Superior temporal gyrus (tissue), 1 donor: ENCODE measurements at regions not wholly inside any gene's neighbourhood (a gene's known extent, or its start where the extent isn't known, plus 50 kb on each side); places are given as distances from the start of the nearest gene placed in this dataset.
A peak's percentile ranks its signal among the peaks of the same experiment; 100 is the strongest.
"Not testable (repeated sequence)": the region's sequence is repeated elsewhere in the genome, so short reads cannot be mapped to it uniquely, and the experiment has no call there.

Source experiments
- DNase-seq: peaks from one replicate; pipeline ENCODE4 v3.0.0-alpha.2; 2016; ENCODE audit errors: extremely low spot score

DNA sequence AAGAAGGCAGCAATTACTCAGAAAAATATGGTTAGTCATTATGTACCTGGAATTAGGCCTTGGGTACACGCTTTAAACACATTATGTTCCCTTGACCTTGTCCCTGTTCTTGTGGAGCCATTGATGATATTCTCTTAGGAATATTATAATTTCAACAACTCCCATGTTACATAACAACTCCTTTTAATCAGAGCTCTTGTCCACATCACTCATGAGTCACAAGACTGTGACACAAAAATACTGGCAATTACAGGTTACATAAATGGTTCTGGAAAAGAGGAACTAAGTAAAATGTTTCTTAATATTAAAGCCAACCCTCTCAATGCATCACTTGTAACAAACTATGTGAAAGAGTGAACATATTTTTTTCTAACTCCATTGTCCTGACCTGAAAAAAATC lies 143.8 kb upstream of the PCLO start:
- no peak for DNase-seq

- DNase-seq = no peak
These were observed 142.3 kb upstream of the PCLO start for GRCh38 chr7:83305027-83305426.

DNA sequence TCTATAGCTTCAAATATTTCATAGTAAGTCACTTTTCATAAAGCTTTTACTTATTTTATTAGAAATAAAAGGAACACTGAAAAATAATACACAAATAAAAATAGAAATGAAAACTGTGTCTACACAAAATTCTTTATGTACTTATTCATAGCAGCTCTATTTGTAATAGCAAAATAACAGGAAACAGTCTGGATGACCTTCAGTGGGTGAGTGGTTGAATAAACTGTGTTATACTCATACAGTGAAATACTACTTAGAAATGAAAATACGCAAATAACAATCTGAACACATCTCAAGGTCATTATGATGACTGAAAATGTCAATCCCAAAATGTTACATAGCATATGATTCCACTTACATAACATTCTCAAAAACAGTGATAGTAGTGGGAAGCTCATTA lies 138.7 kb upstream of the PCLO start:
- no peak for DNase-seq

- no peak for DNase-seq
These were observed 127.5 kb upstream of the PCLO start for GRCh38 chr7:83290211-83290610.

- DNase-seq = no peak
These were observed 126.8 kb upstream of the PCLO start for GRCh38 chr7:83289419-83289993.

DNA sequence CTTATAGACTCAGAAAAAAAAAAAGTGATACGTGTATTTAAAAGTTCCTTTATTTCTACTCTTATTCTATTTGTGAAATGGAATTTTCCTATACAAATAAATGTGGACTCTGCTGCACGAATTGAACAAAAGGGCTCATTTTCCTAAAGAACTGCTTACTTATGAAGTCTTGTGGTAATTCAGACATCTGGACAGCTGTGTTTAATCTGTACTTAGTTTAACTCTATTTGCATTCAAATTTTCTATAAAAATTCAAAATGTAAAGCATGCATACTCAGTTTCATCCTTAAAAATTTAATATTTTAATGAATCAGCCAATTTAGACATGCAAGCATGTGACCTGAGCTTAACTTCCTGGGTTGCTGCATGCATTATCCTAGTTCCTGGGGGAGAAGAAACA lies 118.0 kb upstream of the PCLO start:
- no peak for DNase-seq

- DNase-seq = no peak
These were observed 113.6 kb upstream of the PCLO start for GRCh38 chr7:83276250-83276649.

DNA sequence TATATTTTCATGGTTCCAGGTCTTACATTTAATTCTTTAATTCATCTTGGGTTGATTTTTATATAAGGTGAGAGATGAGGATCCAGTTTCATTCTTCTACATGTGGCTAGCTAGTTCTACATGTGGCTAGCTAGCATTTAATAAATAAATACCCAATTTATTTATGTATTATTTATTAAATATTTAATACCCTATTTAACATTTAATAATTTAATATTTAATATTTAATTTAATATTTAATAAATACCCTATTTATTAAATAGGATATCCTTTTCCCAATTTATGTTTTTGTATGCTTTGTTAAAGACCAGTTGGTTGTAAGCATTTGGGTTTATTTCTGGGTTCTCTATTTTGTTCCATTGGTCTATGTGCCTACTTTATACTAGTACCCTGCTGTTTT lies 111.0 kb upstream of the PCLO start:
- no peak for DNase-seq

GRCh38 chr7:83271212-83272099 lies 108.8 kb upstream of the PCLO start:
- peak; percentile 72 for DNase-seq

- DNase-seq = no peak
These were observed 107.7 kb upstream of the PCLO start for GRCh38 chr7:83270407-83270806.

DNA sequence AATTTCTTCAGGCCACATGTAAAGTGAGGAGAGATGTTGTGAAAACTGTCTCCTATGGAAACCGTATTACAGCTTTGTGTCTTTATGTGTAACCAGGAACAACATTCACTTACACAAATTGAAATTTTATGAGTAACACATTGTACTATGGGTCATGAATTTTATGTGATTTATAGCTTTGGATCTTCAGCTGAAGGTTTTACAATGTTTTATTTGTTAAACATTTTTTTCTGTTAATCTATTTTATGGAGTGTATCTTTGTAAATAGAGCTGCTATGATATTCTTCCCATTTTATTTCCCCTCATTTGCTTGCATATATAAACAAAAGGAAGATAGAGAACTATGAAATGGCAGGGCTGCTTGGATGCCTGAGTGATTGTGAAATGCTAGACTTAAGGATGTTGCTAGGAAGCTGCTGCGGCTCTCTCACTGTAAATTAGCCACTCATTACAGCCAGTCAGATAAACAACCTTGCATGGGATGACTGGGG lies 104.5 kb upstream of the PCLO start:
- no peak for DNase-seq

GRCh38 chr7:83263442-83264034 lies 100.9 kb upstream of the PCLO start:
- DNase-seq = not testable (repeated sequence)

GRCh38 chr7:83259064-83259463 lies 96.4 kb upstream of the PCLO start:
- DNase-seq = no peak

- DNase-seq = no peak
These were observed 85.3 kb upstream of the PCLO start for GRCh38 chr7:83248000-83248399.

GRCh38 chr7:83219231-83219630 lies 56.5 kb upstream of the PCLO start:
- not testable (repeated sequence) for DNase-seq

DNA sequence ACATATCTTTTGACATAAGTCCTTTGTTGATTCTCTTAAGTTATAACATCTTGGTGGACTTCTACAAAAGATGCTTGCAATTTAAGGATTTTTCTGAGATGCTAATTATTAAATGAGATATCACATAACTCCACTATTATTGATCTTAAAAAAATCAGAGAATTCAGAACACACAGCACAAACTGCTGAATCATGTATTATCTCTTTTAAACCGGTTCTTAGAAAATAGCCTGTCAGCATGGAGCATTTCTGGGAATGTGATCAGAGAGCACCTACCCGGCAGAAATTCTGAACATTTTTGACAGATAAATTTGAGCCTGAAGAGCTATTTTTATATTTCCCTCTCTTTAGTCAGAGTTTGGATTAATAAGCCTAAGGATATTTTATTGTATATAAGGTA lies 50.2 kb upstream of the PCLO start:
- DNase-seq = no peak
